HepG2 (cell line): ENCODE measurements at regions not wholly inside any gene's neighbourhood (a gene's known extent, or its start where the extent isn't known, plus 50 kb on each side); places are given as distances from the start of the nearest gene placed in this dataset.

Experiments used
- ZNF577 ChIP-seq: sonication (generic); formaldehyde crosslinking; IDR thresholded peaks from 2 replicates; pipeline ENCODE4 v1.4.0; 2020; ENCODE audit warnings: mild to moderate bottlenecking, low read depth, missing genetic modification reagents, borderline replicate concordance

- no peak for TF ChIP-seq ZNF577 (CRISPR knock-in tag)
Measured at GRCh38 chr7:25031007-25031406, 51.0 kb upstream of the OSBPL3 start (continued).
